ENCODE measurements at regions not wholly inside any gene's neighbourhood (a gene's known extent, or its start where the extent isn't known, plus 50 kb on each side); places are given as distances from the start of the nearest gene placed in this dataset.

DNA sequence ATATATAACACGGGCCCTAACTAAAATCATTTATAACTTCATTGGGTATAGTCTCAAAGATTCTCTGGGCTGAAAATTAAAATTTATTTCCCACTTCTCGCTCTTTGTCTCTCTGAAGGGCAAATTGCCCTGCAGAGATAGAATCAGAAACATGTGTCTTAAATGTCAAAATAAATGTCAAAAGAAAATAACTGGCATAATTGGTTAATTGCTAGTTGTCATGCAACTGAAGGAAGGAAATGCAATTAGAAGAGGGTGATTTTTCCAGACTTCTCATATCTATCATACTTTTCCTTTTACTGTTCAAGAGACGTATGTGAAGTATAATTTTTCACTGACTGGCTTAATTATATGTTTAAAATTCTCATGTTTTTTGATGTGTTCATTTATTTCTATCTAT, 80.3 kb upstream of the HMGCLL1 start:
- peaks cover 0 to 6% (median 2%) of the 10 kb centered on the region in 4 donors for H3K9me3 ChIP-seq
- TF ChIP-seq EP300 (IDR thresholded peaks at IDR 0.05) (no peak), POLR2A (IDR thresholded peaks at IDR 0.05) (no peak), POLR2AphosphoS5 (IDR thresholded peaks at IDR 0.05) (no peak)
- TF ChIP-seq, protein P1, sequence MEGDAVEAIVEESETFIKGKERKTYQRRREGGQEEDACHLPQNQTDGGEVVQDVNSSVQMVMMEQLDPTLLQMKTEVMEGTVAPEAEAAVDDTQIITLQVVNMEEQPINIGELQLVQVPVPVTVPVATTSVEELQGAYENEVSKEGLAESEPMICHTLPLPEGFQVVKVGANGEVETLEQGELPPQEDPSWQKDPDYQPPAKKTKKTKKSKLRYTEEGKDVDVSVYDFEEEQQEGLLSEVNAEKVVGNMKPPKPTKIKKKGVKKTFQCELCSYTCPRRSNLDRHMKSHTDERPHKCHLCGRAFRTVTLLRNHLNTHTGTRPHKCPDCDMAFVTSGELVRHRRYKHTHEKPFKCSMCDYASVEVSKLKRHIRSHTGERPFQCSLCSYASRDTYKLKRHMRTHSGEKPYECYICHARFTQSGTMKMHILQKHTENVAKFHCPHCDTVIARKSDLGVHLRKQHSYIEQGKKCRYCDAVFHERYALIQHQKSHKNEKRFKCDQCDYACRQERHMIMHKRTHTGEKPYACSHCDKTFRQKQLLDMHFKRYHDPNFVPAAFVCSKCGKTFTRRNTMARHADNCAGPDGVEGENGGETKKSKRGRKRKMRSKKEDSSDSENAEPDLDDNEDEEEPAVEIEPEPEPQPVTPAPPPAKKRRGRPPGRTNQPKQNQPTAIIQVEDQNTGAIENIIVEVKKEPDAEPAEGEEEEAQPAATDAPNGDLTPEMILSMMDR (IDR thresholded peaks at IDR 0.05), result no peak
- no peaks in the 10 kb centered on the region for H3K27me3 ChIP-seq
- DNase-seq (no peak), ATAC-seq (ENCODE audit: low FRiP score in 2 of 2) (no peak)
- no peak overlapping the region for H3K27ac ChIP-seq
- WGBS, 2 donors, result 64 to 68% methylated on average over 3 of the region's 3 CpGs
- H3K4me3 ChIP-seq, result no peak overlapping the region
- no peaks in the 10 kb centered on the region for H3K4me1 ChIP-seq
- no peaks in the 10 kb centered on the region for H3K36me3 ChIP-seq

DNA sequence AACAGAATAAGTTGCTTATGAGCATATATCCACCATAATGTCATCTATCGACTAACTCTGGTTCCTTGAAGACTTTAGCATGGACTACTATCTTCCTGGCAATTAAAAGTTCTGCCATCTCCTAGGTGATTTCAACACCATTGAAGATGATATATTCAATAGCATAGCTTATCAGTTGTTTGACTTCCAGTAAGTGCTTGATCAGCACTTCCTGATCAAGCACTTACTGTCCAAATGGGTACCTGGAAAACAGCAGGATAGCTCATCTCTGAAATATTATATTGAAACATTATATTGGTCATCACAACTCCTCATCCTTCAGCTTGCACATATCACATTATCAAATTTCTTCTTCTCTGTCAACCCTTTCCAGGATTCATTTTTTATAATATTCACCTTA, 75.5 kb upstream of the HMGCLL1 start:
- TF ChIP-seq EP300 (IDR thresholded peaks at IDR 0.05) (no peak), POLR2A (IDR thresholded peaks at IDR 0.05) (no peak), POLR2AphosphoS5 (IDR thresholded peaks at IDR 0.05) (no peak)
- TF ChIP-seq, protein P1 (IDR thresholded peaks at IDR 0.05), result no peak
- Histone ChIP-seq H3K36me3 (no peaks in the 10 kb centered on the region), H3K9me3 (peaks cover 0 to 4% (median 0%) of the 10 kb centered on the region in 4 donors), H3K27me3 (no peaks in the 10 kb centered on the region), H3K27ac (no peak overlapping the region), H3K4me1 (no peaks in the 10 kb centered on the region), H3K4me3 (no peak overlapping the region)
- ATAC-seq (ENCODE audit: low FRiP score in 2 of 2) (no peak), DNase-seq (no peak)
- WGBS, 2 donors, result 88 to 92% methylated on average over 1 of the region's 1 CpG

DNA sequence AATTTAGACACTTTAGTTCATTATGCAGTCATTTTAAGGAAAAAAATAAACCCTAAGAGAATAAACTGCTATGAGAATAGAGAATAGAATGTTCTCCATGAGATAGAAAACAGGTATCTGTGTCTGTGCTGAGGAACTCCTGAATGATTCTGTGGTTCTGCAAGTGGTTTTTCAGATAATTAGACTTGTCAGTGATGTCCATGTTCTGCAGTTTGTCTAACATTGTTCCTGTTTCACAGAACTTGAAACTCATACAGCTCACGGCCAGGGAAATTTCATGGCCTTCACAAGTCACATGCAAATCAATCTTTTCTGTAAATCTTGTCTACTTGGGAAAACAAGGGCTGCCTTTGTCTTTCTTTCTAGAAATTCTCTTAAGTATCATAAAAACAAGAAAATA, 73.4 kb upstream of the HMGCLL1 start:
- no peak for TF ChIP-seq POLR2AphosphoS5 (IDR thresholded peaks at IDR 0.05)
- no peak for TF ChIP-seq POLR2A (IDR thresholded peaks at IDR 0.05)
- no peak for TF ChIP-seq EP300 (IDR thresholded peaks at IDR 0.05)
- TF ChIP-seq, protein P1 (IDR thresholded peaks at IDR 0.05), result no peak
- H3K4me1 ChIP-seq, result no peaks in the 10 kb centered on the region
- peaks cover 0 to under 1% (median 0%) of the 10 kb centered on the region in 4 donors for H3K9me3 ChIP-seq
- H3K27ac ChIP-seq, result no peak overlapping the region
- ATAC-seq (ENCODE audit: low FRiP score in 2 of 2) (no peak), DNase-seq (no peak)
- no peaks in the 10 kb centered on the region for H3K36me3 ChIP-seq
- no peak overlapping the region for H3K4me3 ChIP-seq
- WGBS, 2 donors, result 47 to 59% methylated on average over 1 of the region's 1 CpG
- H3K27me3 ChIP-seq, result no peaks in the 10 kb centered on the region

DNA sequence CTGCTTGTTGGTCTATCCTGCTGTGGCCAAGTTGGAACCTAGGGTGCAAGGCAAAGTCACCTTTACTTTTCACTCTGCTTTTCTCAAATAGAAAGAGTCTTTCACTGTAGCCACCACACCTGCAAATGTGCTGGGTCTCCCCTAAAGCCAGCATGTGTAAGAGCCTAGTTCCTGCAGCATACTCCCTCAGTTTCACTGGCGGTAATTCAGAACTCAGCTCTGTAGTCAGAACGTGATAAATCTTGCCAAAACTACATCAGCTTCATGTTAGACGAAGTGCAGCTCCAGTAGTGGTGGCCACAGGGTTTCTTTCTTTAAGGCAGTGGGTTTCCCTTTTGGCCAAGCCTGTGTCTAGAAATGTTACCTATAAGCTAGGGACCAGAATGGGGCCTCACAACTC, 72.0 kb upstream of the HMGCLL1 start:
- ATAC-seq (ENCODE audit: low FRiP score in 2 of 2) (no peak), DNase-seq (no peak)
- Histone ChIP-seq H3K4me1 (no peaks in the 10 kb centered on the region), H3K36me3 (no peaks in the 10 kb centered on the region), H3K9me3 (no peaks in the 10 kb centered on the region), H3K4me3 (no peak overlapping the region), H3K27ac (no peak overlapping the region), H3K27me3 (no peaks in the 10 kb centered on the region)
- no peak for TF ChIP-seq POLR2AphosphoS5 (IDR thresholded peaks at IDR 0.05)
- TF ChIP-seq, protein P1 (IDR thresholded peaks at IDR 0.05), result no peak
- TF ChIP-seq EP300 (IDR thresholded peaks at IDR 0.05), result no peak
- TF ChIP-seq POLR2A (IDR thresholded peaks at IDR 0.05), result no peak
- 80 to 89% methylated on average over 3 of the region's 3 CpGs for whole genome bisulfite sequencing, 2 donors

DNA sequence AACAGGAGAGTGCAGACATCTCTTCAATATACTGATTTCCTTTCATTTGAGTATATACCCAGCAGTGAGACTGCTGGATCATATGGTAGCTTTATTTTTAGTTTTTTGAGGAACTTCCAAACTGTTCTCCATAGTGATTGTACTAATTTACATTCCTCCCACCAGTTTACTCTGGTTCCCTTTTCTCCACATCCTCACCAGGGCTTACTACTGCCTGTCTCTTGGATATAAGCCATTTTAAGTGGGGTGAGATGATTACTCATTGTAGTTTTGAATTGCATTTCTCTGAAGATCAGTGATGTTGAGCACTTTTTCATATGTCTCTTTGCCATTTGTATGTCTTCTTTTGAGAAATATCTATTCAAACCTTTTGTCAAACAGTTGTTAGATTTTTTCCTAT, 64.9 kb upstream of the HMGCLL1 start:
- no peak overlapping the region for H3K4me3 ChIP-seq
- TF ChIP-seq POLR2A (IDR thresholded peaks at IDR 0.05) (no peak), POLR2AphosphoS5 (IDR thresholded peaks at IDR 0.05) (no peak), EP300 (IDR thresholded peaks at IDR 0.05) (no peak)
- TF ChIP-seq, protein P1 (IDR thresholded peaks at IDR 0.05), result no peak
- no peaks in the 10 kb centered on the region for H3K36me3 ChIP-seq
- H3K27ac ChIP-seq, result no peak overlapping the region
- H3K27me3 ChIP-seq, result no peaks in the 10 kb centered on the region
- no peak for DNase-seq
- no peak for ATAC-seq (ENCODE audit: low FRiP score in 2 of 2)
- H3K9me3 ChIP-seq, result peaks cover 0 to 6% (median 1%) of the 10 kb centered on the region in 4 donors
- no peaks in the 10 kb centered on the region for H3K4me1 ChIP-seq
